COLO829 (cell line): ENCODE measurements at regions not wholly inside any gene's neighbourhood (a gene's known extent, or its start where the extent isn't known, plus 50 kb on each side); places are given as distances from the start of the nearest gene placed in this dataset.
"Not testable (repeated sequence)": the region's sequence is repeated elsewhere in the genome, so short reads cannot be mapped to it uniquely, and the experiment has no call there.

Source experiments
- DNase-seq: peaks from one replicate; pipeline ENCODE4 v3.0.0; 2012; ENCODE audit warnings: low spot score

DNA sequence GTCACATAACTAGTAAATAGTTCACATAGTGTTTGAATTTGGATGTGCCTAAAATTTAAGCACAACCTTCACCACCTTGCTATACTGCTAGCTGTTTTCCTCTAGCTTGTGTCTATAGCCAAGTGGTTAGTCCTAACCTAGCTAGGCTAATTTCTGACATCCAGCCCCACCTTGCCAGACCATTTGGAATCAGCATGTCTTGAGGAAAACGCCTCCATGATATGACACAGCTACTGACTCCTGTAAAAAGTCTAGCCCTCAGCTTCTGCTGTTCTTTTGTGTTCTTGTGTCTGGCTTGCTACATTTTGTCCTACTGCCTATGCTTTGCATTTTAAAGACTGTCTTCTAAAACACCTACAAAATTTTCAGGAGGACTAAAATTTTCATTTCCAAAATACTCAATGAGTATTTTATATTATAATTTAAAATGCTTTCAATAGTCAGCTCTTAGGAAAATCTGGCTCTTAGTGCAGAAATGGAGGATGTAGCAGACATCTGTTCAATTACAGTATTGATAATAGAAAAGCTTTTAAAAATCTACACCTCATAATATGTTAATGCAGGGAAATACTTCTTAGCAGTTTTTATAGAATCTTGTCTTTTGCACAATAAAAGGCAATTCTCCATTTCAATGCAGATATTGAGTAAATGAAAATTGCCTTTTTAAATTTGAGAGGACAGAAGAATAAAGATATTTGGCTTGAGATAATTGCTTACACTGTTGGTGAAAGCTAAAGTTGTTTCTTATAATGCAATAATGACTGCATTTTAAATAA is 160.8 kb upstream of the APP start:
- DNase-seq: no peak

DNA sequence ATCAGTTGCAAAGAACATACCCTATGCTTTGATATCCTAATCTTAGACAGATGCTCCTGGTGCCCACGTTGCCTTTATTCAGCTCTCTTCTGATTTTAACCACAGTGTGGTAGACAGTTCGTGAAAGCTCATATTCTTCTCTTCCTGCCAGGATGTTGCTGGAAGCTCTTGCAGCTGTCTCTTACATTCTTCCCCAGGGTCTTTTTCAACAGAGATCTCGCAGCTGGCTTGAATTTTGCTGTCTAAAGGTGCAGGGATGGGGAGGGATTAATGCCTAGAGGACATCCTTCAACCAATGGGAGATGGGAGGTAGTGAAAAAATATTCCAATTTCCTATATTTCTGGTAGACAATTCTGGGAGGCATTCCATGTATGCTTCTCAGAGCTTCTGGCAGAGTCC is 150.0 kb upstream of the APP start:
- DNase-seq: no peak

DNA sequence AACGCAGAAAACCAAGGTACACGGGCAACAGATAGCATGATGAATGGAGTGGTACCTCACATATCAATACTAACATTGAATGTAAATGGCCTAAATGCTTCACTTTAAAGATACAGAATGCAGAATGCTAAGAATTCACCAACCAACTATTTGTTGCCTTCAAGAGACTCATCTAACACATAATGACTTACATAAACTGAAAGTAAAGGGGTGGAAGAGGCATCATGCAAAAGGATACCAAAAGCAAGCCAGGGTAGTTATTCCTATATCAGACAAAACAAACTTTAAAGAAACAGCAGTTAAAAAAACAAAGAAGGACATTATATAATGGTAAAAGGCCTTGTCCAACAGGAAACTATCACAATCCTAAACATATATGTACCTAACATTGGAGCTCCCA is 137.1 kb upstream of the APP start:
- no peak for DNase-seq

DNA sequence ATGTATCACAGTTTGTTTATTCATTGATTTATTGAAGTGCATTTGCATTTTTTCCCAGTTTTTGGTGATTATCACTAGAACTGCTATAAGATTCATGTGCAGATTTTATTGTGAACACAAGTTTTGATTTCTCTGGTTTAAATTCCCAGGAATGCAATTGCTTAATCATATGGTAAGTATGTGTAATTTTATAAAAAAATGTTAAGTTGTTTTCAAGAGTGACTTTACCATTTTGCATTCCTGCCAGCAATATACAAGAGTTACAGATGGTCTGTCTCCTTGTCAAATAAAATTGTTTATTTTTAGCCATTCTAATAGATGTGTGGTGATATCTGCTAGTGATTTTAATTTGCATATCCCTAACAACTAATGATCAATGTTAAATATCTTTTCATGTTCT is 127.3 kb upstream of the APP start:
- no peak for DNase-seq

DNA sequence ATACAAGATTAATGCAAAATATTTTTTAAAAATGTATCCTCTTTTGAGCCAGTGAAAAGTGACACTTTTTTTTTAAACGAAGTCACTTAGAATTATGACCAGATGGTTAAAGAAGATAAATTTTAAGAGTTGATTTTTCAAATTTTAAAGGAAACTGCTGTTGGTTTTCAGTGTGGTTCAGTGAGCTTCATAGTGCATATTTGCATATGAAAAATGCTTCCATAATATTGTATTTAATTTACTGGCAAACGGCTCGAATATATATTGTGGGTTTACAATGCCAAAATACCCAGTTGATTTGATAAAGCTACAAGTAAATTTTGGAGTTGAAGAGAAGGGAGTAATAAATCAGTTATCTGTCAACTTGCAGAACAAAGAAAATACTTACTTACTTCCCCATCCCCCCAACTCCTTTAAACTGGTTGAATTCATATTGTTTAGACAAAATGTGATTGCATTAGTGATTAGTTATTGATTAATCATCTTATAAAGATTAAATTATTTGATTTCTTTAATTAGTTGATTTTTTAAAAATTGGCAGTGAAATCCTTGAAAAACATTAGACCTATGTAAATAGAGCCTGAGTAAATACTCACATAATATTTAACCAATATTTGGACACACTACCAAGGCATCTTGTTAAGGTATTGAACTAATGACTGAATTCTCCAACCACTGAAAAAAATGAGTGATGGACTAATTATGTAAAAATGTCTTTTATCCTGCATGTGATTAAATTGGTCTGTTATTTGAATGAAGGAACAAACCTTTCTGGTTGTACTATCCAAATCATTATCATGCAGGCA is 122.8 kb upstream of the APP start:
- DNase-seq: no peak

DNA sequence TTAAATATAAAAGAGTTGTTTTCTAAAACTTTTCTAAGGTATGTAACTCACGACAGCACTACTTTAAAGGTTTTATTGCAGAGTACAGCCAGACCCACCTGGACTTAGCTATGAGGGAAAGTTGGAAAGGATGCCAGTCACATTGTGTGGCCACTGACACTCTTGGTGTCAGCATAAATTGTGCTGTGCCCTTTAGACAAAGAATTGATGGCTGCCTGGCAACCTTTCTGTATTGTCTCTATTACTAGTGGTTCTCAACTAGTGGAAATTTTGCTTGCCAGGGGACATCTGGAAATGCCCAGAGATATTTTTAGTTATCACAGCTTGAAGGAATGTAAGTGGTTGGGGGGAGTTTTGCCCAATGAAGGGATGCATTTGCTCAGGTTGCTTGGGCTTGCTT is 117.5 kb upstream of the APP start:
- no peak for DNase-seq

- no peak for DNase-seq
Measured at GRCh38 chr21:26284531-26284930, 114.0 kb upstream of the APP start.

DNA sequence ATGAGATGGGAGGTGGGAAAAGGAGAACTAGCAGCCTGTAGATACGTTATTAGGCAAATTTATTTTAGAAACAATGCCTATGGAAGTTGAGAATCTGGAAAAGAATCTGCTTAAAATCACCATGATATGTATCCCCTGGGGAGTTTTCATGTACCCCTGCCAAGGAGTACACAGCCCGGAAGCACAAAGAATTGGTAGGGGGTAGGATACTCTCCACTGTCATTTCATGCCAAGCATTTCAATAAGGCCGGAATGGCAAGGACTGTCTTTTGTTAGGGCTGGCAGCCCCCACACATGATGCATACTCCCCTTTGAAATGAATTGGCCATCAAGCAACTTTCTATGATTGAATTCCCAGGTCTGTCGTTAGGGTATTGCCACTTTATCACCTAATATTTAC is 111.5 kb upstream of the APP start:
- DNase-seq: no peak

DNA sequence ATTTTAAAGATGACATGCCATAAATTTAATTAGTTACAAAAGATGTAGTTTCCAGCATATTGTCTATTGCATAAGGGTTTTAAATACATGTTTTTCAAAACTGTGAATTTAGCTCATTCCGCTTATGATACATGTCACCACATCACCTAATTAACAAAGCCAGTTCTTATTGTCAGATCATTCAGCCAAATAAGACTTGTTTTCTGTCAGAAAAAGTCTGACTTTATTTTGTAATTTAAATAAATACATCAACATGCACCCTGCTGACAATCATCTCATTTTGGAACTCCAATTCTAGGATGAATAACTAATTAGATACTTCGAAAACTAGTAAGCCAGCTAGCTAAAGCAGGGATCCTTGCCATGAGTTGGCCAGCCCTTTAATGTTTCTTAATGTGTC is 110.9 kb upstream of the APP start:
- DNase-seq: no peak

DNA sequence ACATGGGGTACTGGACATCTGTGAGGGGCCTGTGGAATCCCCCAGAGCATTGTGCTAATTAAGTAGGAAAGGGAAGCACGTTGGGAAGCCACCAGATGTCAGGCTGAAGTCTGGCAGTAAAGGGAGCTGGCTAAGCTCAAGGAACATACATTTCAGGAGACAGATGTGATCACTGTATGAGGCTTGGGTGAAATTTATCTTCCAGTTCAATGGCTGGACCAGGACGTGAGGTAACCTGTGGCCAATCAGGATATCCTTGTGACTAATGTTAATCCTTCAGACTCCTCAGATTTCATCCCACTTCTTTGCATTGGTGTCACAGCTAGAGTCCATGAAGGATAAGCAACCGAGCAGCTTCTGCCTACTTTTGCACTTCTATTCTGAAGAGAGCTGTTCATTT is 110.2 kb upstream of the APP start:
- no peak for DNase-seq

DNA sequence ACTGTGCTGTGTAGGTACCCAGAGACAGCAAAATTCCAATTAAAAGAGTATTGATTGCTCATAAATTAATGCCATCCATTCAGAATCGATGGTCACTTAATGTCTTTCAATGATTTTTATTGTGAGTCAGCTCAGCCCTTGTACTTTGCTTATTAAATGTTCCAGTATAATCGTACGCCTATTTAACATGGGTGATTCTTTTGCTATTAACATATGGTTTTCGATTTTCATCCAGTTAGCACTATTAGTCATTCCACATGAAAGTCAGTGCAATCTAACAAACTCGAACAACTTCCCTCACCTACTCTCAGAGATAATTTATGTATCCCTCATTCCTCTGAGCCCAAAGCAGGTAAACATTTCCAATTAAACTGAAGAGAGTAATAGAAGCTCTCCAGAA is 109.6 kb upstream of the APP start:
- DNase-seq: no peak

- DNase-seq: no peak
Measured at GRCh38 chr21:26275801-26276200, 105.2 kb upstream of the APP start.

DNA sequence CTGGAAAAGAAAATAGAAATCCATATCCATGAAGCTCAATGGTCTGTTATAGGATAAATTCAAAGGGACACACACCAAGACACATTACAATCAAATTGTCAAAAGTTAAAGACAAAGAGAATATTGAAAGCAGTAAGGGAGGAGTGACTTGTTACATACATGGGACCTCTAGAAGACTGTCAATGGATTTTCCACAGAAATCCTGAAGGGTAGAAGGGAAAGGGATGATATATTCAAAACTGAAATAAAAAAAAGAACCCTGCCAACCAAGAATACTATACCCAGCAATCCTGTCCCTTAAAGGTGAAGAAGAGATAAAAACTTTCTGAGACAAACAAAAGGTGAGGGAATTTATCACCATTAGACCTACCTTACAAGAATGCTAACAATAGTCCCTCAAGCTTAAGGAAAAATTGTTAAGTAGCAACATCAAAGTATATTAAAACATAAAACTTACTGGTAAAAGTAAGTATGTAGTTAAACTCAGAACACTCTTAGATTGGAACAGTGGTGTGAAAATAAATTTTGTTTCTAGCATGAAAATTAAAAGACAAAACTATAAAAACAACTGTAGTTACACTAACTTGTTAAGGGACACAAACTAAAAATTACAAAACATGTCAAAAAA is 103.2 kb upstream of the APP start:
- DNase-seq: no peak

- no peak for DNase-seq
Measured at GRCh38 chr21:26267389-26267788, 96.8 kb upstream of the APP start.

DNA sequence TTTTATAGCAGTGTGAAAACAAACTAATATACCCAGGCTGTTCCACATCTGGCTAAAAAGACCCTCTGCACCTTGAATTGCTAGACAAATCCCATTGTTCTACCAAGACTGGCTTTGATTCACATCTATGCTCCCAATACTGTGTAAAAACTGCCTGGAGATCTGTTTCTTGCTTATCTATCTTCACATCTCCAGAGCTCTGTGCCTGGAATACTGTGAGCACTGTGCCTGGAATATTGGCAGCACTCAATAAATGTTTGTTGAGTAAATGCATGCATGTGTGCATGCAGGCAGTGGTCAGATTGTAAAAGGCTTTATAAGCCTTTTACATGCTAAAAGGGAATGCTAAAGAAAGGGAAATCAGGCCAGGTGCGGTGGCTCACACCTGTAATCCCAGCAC is 75.5 kb upstream of the APP start:
- DNase-seq: no peak

DNA sequence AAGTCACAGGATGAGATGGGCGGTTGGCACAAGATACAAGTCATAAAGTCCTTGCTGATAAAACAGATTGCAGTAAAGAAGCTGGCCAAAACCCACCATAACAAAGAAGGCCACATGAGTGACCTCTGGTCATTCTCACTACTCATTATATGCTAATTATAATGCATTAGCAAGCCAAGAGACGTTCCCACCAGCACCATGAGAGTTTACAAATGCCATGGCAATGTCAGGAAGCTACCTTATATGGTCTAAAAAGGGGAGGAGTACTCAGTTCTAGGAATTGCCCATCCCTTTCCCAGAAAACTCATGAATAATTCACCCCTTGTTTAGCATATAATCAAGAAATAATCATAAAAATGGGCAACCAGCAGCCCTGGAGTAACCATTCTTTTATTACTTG is 74.9 kb upstream of the APP start:
- DNase-seq: no peak

DNA sequence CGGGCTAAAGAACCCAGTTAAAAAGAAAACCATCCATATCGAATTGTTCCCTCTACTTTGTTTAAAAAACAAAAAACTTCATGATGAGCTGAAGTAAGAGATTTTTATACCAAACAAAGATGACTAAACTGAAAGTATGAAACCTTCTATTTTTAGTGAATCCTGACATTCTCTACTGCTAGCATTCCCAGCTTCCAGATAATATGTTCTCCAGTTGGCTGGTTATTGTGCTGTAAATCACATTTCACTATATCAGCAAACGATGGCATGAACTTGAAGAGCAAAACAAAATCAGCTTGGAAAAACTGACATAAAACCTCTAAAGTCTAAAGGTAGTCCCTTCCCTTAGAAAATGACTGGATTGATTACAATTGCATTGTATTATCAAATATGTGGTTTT is 68.1 kb upstream of the APP start:
- DNase-seq: no peak

DNA sequence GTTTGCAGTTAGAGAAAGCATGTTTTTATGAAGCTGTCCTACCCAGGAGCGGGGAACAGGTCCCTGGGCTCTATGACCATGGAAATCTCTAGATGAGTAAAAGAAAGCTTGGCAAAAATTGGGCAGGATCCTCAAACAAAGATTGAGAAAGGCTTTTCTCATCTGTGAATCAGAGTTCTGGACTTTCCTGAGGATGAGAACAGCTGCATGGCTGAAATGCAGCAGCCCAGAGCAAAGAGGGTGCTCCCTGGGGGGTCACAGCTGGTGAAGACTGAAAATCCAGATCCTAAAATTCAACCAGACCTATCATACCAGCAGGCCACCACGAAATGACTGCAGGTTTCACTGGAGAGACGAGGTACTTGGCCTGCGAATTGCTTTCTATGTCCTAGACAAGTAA is 65.7 kb upstream of the APP start:
- no peak for DNase-seq

DNA sequence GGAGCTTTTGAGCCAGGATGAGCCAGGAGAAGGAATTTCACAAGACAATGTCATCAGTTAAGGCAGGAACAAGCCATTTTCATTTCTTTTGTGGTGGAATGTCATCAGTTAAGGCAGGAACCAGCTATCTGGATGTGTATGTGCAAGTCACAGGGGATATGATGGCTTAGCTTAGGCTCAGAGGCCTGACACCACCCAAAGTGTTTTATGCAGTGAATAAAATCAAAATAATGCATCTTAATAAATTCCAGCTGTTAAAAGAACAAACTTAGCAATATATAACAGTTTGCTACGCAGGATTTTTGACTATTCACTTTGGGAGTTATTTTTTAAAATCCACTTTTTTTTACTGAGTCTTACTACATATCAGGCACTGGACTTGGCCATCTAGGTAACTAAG is 62.7 kb upstream of the APP start:
- not testable (repeated sequence) for DNase-seq

DNA sequence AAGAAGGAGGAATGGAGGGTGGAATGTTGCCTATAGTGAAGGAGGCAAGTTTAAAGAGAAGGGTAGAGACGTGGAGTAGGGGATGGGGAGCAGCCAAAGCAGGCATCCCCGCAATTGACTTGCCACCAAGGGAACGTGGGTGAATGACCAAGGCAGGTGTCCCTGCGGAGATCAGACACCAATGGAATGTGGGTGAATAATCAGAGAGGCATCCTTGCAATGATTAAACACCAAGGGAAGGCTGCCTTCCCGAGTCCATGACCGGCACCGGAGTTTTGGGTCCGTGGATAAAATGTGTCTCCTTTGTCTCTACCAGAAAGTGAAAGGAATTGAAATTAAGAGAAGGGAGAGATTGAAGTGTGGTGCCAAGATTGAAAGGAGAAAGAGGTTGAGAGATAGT is 61.9 kb upstream of the APP start:
- DNase-seq: not testable (repeated sequence)

GRCh38 chr21:26227130-26227529 is 56.6 kb upstream of the APP start:
- no peak for DNase-seq

DNA sequence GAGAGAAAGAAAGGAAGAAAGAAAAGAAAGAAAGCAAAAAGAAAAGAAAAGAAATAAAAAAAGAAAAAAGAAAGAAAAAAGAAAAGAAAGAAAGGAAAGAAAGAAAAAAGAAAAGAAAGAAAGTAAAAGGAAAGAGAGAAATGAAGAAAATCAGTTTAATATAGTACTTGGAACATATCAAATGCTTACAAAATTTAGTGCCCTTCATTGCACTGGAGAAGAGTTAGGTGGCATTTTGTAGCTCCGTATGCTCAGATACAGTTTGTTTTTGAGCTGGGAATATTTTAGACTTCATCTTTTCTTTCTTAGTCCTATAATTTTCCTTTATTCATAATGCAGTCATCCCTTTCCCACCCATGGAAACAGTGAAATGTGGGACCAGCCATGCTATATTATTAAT is 56.2 kb upstream of the APP start:
- DNase-seq: no peak

- DNase-seq: no peak
Measured at GRCh38 chr21:26225046-26225445, 54.5 kb upstream of the APP start.
